IPS-NIHi7 (cell line): ENCODE measurements at regions not wholly inside any gene's neighbourhood (a gene's known extent, or its start where the extent isn't known, plus 50 kb on each side); places are given as distances from the start of the nearest gene placed in this dataset.

Experiments used
- DNase-seq: peaks from one replicate; pipeline ENCODE4 v3.0.0; 2012; ENCODE audit warnings: mixed read lengths; ENCODE audit errors: extremely low spot score

- DNase-seq = no peak
Measured at GRCh38 chr11:79925570-79925969, 484.7 kb upstream of the TENM4 start.

DNA sequence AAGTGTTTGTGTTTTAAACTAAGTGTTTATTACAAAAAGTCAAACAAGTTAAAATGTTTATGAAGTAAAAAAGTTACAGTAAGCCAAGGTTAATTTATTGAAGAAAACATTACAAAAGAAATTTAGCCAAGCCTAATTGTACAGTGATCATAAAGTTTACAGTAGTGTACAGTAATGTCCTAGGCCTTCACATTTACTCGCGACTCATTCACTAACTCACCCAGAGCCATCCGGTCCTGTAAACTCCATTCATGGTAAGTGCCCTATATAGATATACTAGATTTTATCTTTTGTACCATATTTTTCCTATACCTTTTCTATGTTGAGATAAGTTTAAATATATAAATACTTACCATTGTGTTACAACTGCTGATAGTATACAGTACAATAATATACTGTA, 481.8 kb upstream of the TENM4 start:
- DNase-seq = no peak

- no peak for DNase-seq
Measured at GRCh38 chr11:79920480-79920879, 479.6 kb upstream of the TENM4 start.

- no peak for DNase-seq
Measured at GRCh38 chr11:79919350-79919749, 478.5 kb upstream of the TENM4 start.

- DNase-seq = no peak
Measured at GRCh38 chr11:79918846-79919245, 478.0 kb upstream of the TENM4 start.

DNA sequence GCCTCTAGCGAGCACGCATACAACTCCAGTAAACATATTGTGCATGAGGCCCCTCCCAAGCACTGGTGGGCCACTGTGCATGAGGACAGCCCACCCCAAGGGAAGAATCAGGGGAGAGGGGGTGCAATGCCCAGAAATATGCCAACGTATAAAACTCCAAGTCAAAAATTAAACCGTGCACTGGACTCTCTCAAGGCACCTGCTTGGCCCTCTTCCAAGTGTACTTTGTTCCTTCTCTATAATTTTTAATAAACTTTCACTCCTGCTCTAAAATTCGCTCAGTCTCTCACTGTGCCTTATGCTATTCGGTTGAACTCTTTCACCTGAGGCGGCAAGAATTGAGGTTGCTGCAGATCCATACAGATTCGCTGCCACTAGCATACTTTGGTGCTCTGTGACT, 465.3 kb upstream of the TENM4 start:
- DNase-seq = no peak

- no peak for DNase-seq
Measured at GRCh38 chr11:79902493-79902892, 461.7 kb upstream of the TENM4 start.

- no peak for DNase-seq
Measured at GRCh38 chr11:79897896-79898295, 457.1 kb upstream of the TENM4 start.

GRCh38 chr11:79896258-79896657, 455.4 kb upstream of the TENM4 start:
- no peak for DNase-seq

GRCh38 chr11:79894111-79894510, 453.3 kb upstream of the TENM4 start:
- DNase-seq = no peak

DNA sequence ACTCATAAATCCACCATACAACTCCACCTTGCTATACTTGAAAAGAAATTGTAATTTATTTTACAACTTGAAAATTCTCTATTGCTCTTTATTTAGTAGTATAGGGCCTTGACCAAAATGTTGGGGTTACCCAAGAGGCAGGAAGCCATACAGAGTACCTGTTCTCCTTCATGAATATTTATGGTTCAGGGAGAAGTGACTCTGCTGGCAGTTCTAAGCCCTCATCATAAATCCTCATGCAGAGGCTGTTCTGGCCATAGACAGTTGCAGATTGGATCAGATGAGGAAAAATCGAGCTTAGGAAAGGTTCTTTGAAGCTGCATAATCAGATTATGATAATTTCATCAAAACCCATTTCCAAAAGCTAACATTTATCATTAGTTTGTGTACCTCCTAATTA, 449.4 kb upstream of the TENM4 start:
- no peak for DNase-seq

DNA sequence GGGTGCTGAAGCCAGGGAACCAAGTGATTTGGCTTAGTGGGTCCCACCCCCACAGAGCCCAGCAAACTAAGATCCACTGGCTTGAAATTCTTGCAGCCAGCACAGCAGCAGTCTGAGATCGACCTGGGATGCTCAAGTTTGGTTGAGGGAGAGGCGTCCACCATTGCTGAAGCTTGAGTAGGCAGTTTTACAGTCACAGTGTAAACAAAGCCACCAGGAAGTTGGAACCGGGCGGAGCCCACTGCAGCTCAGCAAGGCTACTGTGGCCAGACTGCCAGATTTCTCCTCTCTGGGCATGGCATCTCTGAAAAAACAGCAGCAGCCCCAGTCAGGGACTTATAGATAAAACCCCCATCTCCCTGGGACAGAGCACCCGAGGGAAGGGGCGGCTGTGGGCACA, 424.1 kb upstream of the TENM4 start:
- DNase-seq = no peak

DNA sequence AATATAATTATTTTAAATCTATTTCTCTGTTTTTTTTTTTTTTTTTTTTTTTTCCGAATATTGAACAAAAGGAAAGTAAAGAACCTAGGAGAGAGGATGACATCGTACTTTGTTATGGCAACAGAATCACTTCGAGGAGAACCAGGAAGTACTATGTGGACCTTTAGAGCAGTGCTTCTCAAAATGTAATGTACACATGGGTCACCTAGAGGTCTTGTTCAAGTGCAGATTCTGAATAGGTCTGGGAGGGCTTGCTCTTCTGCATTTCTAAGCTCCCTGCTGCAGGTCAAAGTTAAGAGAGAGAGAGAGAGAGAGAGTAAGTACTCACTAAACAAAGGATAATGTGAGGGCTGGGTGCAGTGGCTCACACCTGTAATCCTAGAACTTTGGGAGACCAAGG, 419.5 kb upstream of the TENM4 start:
- no peak for DNase-seq

DNA sequence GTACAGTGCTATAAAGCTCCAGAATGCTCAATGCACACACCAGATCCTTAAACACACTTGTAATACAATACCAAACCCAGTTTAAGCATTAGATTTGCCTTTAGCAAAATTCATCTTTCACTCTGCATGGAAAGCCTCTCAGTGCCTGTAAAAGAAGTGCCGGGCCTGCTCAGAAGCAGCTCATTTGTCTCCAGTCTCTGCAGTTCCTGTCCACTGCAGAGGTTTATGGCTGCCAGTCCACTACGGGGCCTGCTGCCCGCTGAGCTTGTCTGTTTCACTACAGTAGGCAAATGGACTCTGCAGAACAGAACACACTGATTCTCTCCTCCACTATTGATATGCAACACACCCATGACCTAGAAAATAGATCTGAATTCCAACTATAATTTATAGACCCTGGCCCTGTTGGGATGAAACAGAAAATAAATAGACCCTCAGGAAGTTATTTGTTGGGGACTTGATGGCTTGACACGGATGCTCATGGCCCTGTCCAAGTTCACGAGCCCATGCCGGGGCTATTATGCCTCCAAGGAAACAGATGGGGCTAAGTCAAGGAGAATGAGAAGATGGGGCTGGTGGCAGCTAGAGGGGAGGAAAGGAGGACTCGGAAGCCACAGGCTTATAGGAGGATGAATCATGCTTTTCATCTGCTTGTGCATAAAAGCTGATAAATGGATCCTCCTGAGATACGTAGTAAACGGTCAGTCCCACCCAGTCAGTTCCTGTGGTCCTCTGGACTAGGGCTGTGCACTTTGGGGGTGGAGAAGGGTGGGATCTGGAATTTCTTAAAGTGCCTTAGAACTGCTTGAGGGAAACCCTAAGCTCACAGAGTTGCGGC, 416.8 kb upstream of the TENM4 start:
- DNase-seq = no peak

DNA sequence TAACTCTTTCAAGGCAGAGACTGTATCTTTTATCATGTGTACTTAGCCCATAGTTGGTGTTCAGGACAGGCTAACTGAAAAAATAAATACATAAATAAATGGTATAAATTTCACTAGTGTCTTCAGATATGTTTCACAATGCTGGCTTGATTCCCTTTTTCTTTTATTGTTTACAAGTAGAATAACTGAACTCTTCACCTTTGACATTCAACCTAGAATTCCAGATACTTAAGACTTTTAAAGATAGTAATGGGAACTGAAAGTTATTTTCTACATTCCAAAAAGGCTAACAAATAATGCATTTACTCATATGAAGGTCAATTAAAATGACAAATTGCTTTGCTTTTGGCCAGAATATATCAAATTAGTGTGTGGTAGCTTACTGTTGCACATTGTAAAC, 411.3 kb upstream of the TENM4 start:
- DNase-seq = no peak

- DNase-seq = no peak
Measured at GRCh38 chr11:79845002-79845709, 404.3 kb upstream of the TENM4 start.

DNA sequence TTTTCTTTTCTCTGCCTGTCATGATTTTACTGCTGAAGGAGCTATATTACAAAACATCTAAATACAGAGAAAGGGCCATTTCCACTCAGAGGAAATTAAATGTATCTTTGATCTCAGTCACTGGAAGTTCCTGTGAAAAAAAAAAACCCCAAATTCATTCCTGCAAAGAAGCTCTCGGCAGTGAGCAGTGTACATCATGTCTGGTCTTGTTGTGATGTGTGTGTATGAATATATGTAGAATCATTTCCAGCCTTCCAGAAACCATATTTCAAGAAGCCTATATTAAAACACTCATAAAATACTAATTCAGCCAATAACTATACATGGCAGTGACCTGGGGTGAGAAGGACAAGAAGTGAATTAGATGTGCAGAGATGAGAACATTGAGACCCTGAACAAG, 393.2 kb upstream of the TENM4 start:
- DNase-seq = no peak

- no peak for DNase-seq
Measured at GRCh38 chr11:79830446-79830845, 389.6 kb upstream of the TENM4 start.

- no peak for DNase-seq
Measured at GRCh38 chr11:79829891-79830290, 389.1 kb upstream of the TENM4 start.

- DNase-seq = no peak
Measured at GRCh38 chr11:79822766-79823165, 381.9 kb upstream of the TENM4 start.

GRCh38 chr11:79813551-79813950, 372.7 kb upstream of the TENM4 start:
- DNase-seq = no peak

DNA sequence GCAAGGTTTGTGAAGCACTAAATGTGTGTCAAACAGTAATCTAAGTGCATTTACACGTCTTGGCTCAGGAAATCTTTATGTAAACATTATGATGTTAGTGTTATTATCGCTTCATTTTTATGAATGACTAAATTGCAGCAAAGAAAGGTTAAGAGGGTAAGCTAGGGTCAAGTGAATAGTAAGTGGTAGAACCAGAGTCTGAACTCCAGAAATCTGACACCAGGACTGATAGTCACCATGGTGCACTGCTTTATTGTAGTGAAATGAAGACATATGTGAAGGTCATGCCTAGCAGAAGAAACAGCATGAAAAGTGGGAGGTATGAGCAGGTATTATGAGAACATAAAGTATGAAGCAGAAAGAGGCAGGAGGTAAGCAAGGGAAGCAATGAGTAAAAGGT, 368.7 kb upstream of the TENM4 start:
- no peak for DNase-seq

DNA sequence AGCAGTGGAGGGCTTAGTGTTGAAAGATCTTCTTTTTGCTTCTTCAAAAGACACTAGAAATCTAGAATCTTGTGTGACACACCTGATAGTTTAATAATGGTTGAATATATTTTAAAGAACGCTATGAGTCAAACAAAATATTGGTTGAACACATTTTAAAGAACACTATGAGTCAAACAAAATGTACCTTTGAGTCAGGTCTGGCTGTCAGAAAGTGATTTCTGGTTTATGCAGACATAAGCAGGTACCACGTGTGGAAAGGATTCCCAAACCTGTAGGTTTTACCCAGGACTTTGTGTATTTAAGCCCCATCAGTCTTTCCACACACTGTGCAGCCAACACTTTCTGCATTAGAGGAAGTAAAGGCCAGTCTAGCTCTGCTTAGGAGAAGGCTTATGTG, 366.7 kb upstream of the TENM4 start:
- DNase-seq = no peak
